Colonic mucosa (tissue), 4 donors: ENCODE measurements at regions not wholly inside any gene's neighbourhood (a gene's known extent, or its start where the extent isn't known, plus 50 kb on each side); places are given as distances from the start of the nearest gene placed in this dataset.

Source experiments
- DNase-seq: peaks from one replicate; pipeline ENCODE4 v3.0.0-alpha.2; 2020
- H3K27ac ChIP-seq: fragments of 200-600 bp; one replicate; pipeline ENCODE4 v1.8.0; 2021
- H3K27me3 ChIP-seq: fragments of 200-600 bp; one replicate; pipeline ENCODE4 v1.8.0; 2021
- H3K36me3 ChIP-seq: fragments of 200-600 bp; one replicate; pipeline ENCODE4 v1.8.0; 2021
- H3K4me1 ChIP-seq: fragments of 200-600 bp; one replicate; pipeline ENCODE4 v1.8.0; 2021; ENCODE audit warnings: mild to moderate bottlenecking
- H3K4me3 ChIP-seq: fragments of 200-600 bp; one replicate; pipeline ENCODE4 v1.8.0; 2021
- H3K9ac ChIP-seq, 2 donors: one replicate each; pipeline ENCODE4 v1.7.0; 2013; ENCODE audit warnings: control low read depth in 2 of 2, low read depth in 2 of 2, low read length in 2 of 2
- H3K9me3 ChIP-seq: fragments of 200-600 bp; one replicate; pipeline ENCODE4 v1.8.0; 2021
- CTCF ChIP-seq: fragments of 200-600 bp; IDR thresholded peaks from one replicate; pipeline ENCODE4 v1.8.0; 2022; ENCODE audit warnings: antibody characterized with exemption, mild to moderate bottlenecking
- intact Hi-C: fragments of 100-400 bp; cut with DNase I; formaldehyde crosslinking; loops from one replicate; pipeline ENCODE4 v1.14.1; 2022
- donor health status: healthy.
- donor health status: DM: no; HTN: no; CAD: no.
- donor health status: DM: no; HTN: no; CAD: no.

- Histone ChIP-seq H3K36me3 (no peaks in the 10 kb centered on the region), H3K27ac (no peak overlapping the region), H3K4me3 (no peak overlapping the region), H3K9me3 (no peaks in the 10 kb centered on the region), H3K9ac (no peak overlapping the region), H3K4me1 (no peaks in the 10 kb centered on the region), H3K27me3 (no peaks in the 10 kb centered on the region)
- TF ChIP-seq CTCF = no peak
- intact Hi-C loops = no loop called here
- DNase-seq = no peak
Observed at GRCh38 chr4:162945713-162946112, 221.0 kb downstream of the NAF1 start.

GRCh38 chr4:162943263-162943662 lies 223.4 kb downstream of the NAF1 start:
- Histone ChIP-seq H3K36me3 (no peaks in the 10 kb centered on the region), H3K27me3 (no peaks in the 10 kb centered on the region), H3K9ac (no peak overlapping the region), H3K27ac (no peak overlapping the region), H3K4me1 (no peaks in the 10 kb centered on the region), H3K4me3 (no peak overlapping the region), H3K9me3 (no peaks in the 10 kb centered on the region)
- intact Hi-C loops = no loop called here
- TF ChIP-seq CTCF = no peak
- no peak for DNase-seq

- H3K9me3 ChIP-seq = no peaks in the 10 kb centered on the region
- no peak overlapping the region for H3K4me3 ChIP-seq
- no peaks in the 10 kb centered on the region for H3K36me3 ChIP-seq
- no peak overlapping the region for H3K9ac ChIP-seq
- H3K27me3 ChIP-seq = no peaks in the 10 kb centered on the region
- no peaks in the 10 kb centered on the region for H3K4me1 ChIP-seq
- DNase-seq = no peak
- intact Hi-C loops = no loop called here
- no peak overlapping the region for H3K27ac ChIP-seq
- TF ChIP-seq CTCF = no peak
Observed at GRCh38 chr4:162938738-162939485, 227.8 kb downstream of the NAF1 start.

GRCh38 chr4:162935214-162935613 lies 231.5 kb downstream of the NAF1 start:
- Histone ChIP-seq H3K27me3 (no peaks in the 10 kb centered on the region), H3K27ac (no peak overlapping the region), H3K4me3 (no peak overlapping the region), H3K36me3 (no peaks in the 10 kb centered on the region), H3K9ac (no peak overlapping the region), H3K9me3 (no peaks in the 10 kb centered on the region), H3K4me1 (no peaks in the 10 kb centered on the region)
- no peak for TF ChIP-seq CTCF
- DNase-seq = no peak
- intact Hi-C loops = no loop called here

GRCh38 chr4:162931286-162931685 lies 235.4 kb downstream of the NAF1 start:
- DNase-seq = no peak
- TF ChIP-seq CTCF = no peak
- Histone ChIP-seq H3K9me3 (no peaks in the 10 kb centered on the region), H3K36me3 (no peaks in the 10 kb centered on the region), H3K27me3 (no peaks in the 10 kb centered on the region), H3K27ac (no peak overlapping the region), H3K9ac (no peak overlapping the region), H3K4me3 (no peak overlapping the region), H3K4me1 (no peaks in the 10 kb centered on the region)
- intact Hi-C loops = no loop called here
